Fibroblast of lung (primary cell): ENCODE measurements at regions not wholly inside any gene's neighbourhood (a gene's known extent, or its start where the extent isn't known, plus 50 kb on each side); places are given as distances from the start of the nearest gene placed in this dataset.
"Not testable (repeated sequence)": the region's sequence is repeated elsewhere in the genome, so short reads cannot be mapped to it uniquely, and the experiment has no call there.

Experiments
- CTCF ChIP-seq, 2 donors: IDR thresholded peaks in 1 of 2; conservative IDR thresholded peaks in 1 of 2; 1 replicate in 1 of 2; 2 replicates in 1 of 2; pipeline ENCODE4 v1.5.1; 2011 to 2012; ENCODE audit warnings: low read length in 2 of 2, control low read depth in 1 of 2, inconsistent platforms in 1 of 2, low read depth in 1 of 2, mild to moderate bottlenecking in 1 of 2
- EZH2 ChIP-seq: IDR thresholded peaks from 2 replicates; pipeline ENCODE4 v1.5.1; 2012; ENCODE audit warnings: low read length, control low read depth, mild to moderate bottlenecking; ENCODE audit errors: missing control alignments

GRCh38 chr9:66631521-66632046 lies 268.9 kb upstream of the ZNF658 start:
- TF ChIP-seq CTCF (conservative IDR thresholded peaks at IDR 0.05 in 1 of 2, IDR thresholded peaks at IDR 0.05 in 1 of 2; ENCODE audit: low read depth in 1 of 2, low read length in 2 of 2); EZH2: not testable (repeated sequence)
